Lower leg skin (tissue), 3 donors: ENCODE measurements at regions not wholly inside any gene's neighbourhood (a gene's known extent, or its start where the extent isn't known, plus 50 kb on each side); places are given as distances from the start of the nearest gene placed in this dataset.

Experiments used
- POLR2A ChIP-seq, 2 donors: fragments of 450-650 bp; IDR thresholded peaks; one replicate each; pipeline ENCODE4 v1.6.1; 2016 to 2017; ENCODE audit warnings: antibody characterized with exemption in 2 of 2, mild to moderate bottlenecking in 1 of 2, moderate library complexity in 1 of 2
- TF ChIP-seq, protein P1 (sequence below), 3 donors: fragments of 450-650 bp; IDR thresholded peaks; one replicate each; pipeline ENCODE4 v1.5.1; 2016; ENCODE audit warnings: antibody characterized with exemption in 3 of 3, mild to moderate bottlenecking in 3 of 3, moderate library complexity in 2 of 3

DNA sequence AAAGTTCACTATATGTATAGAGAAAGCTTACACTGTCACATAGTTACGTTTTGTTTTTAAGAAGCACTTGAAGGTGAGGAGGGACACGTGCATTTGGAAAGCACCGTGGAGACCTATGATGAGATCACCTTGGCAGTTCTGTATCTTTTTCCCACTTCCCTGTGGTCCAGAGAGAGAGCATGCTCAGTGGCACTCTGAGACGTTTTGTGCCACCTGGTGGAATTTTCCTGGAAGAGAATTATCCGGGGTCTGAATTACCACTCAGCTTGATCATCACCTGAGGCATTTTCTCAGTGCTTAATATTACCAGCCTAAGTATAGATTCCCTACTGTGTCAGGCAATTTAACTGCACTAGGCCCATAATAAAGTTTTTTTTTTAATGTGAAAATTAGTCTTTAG is 469.4 kb upstream of the SMIM21 start:
- TF ChIP-seq, protein P1, sequence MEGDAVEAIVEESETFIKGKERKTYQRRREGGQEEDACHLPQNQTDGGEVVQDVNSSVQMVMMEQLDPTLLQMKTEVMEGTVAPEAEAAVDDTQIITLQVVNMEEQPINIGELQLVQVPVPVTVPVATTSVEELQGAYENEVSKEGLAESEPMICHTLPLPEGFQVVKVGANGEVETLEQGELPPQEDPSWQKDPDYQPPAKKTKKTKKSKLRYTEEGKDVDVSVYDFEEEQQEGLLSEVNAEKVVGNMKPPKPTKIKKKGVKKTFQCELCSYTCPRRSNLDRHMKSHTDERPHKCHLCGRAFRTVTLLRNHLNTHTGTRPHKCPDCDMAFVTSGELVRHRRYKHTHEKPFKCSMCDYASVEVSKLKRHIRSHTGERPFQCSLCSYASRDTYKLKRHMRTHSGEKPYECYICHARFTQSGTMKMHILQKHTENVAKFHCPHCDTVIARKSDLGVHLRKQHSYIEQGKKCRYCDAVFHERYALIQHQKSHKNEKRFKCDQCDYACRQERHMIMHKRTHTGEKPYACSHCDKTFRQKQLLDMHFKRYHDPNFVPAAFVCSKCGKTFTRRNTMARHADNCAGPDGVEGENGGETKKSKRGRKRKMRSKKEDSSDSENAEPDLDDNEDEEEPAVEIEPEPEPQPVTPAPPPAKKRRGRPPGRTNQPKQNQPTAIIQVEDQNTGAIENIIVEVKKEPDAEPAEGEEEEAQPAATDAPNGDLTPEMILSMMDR (IDR thresholded peaks at IDR 0.05), result no peak
- no peak for TF ChIP-seq POLR2A (IDR thresholded peaks at IDR 0.05)
